IPS-18c (cell line): ENCODE measurements at regions not wholly inside any gene's neighbourhood (a gene's known extent, or its start where the extent isn't known, plus 50 kb on each side); places are given as distances from the start of the nearest gene placed in this dataset.
"Not testable (repeated sequence)": the region's sequence is repeated elsewhere in the genome, so short reads cannot be mapped to it uniquely, and the experiment has no call there.

Experiments
- H3K4me3 ChIP-seq: 2 replicates; pipeline ENCODE4 v1.7.0; 2013; ENCODE audit warnings: low read depth, mild to moderate bottlenecking, low read length, moderate library complexity; ENCODE audit not compliant: insufficient read depth
- H3K9me3 ChIP-seq: one replicate; pipeline ENCODE4 v1.6.1; 2013; ENCODE audit warnings: mild to moderate bottlenecking, low read length, moderate library complexity; ENCODE audit not compliant: control insufficient read depth, insufficient read depth

DNA sequence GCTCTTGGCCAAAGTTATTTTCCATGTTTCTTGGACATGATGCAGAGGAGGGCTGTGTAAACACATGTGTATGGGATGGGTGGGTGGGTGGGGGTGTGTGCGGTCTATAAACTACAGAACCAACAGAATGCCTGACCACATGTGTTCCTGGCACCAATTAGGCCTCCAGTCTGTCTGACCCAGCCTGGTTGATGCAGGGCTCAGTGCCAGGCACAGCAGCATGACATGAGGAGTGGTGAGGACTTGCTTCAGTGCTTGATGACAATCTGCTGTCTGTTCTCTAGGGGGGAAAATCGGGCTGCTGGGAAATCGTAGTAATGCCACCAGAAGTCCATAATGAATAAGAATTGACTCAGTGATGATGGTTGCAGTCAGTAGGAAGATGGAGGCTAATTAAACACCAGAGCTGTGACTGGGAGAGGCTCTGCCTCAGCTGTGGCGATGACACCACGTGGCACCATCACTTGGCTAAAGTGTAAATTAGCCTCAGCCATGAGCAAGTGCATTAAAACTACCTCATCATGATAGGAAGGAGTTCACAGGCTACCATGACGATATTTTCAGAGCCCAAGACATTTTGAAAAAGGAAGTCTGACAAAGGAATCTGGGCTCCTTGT is 260.1 kb upstream of the PODXL start:
- H3K4me3 ChIP-seq, result no peak overlapping the region
- H3K9me3 ChIP-seq, result no peaks in the 10 kb centered on the region

DNA sequence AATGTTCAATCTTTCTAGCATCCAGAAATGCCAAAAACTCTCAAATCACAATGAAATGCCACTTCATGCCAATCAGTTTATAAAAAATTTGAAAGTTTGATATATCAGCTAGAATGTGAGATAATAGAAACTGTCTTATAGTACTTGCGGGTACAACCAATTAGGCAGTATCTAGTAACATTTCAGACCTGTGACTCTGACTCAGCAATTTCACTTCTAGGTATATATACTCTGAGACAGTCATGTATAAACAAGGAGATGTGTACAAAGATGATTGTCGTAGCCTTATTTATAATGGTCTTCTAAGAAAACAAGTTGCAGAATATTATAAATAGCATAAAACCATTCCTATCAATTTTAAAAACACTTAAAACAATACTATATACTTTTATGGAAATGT is 252.3 kb upstream of the PODXL start:
- H3K9me3 ChIP-seq, result no peaks in the 10 kb centered on the region
- no peak overlapping the region for H3K4me3 ChIP-seq

DNA sequence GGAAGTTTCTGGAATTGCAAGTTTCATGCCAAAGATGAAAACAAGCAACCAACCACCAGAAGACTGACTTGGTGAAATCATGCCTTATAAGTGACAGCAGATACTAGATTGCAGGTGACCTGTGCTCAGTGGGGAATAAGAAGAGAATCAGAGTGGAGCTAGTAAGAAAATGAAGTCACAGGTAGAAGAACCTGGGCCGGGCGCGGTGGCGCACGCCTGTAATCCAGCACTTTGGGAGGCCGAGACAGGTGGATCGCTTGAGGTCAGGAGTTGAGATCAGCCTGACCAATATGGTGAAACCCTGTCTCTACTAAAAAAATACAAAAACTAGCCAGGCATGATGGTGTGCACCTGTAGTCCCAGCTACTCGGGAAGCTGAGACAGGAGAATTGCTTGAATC is 251.7 kb upstream of the PODXL start:
- not testable (repeated sequence) for H3K9me3 ChIP-seq, H3K4me3 ChIP-seq

DNA sequence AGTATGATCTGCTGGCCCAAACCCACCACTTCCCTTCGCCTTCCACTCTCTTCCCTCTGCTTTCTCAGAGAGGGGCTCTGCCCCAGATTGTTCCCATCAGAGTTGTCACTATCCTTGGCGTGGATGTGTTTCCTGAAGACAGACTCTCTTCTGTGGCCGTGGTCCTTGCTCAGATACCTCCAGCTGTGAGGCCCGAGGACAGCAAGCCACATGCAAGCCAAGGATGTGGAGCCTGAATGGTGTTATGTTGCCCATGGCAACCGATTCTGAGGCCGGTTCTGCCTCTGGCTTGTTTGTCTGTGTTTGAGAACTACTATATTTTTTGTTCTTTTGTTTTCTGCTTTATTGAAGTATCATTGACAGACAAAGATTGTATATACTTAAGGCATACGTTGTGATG is 247.4 kb upstream of the PODXL start:
- Histone ChIP-seq H3K4me3 (no peak overlapping the region), H3K9me3 (no peaks in the 10 kb centered on the region)

DNA sequence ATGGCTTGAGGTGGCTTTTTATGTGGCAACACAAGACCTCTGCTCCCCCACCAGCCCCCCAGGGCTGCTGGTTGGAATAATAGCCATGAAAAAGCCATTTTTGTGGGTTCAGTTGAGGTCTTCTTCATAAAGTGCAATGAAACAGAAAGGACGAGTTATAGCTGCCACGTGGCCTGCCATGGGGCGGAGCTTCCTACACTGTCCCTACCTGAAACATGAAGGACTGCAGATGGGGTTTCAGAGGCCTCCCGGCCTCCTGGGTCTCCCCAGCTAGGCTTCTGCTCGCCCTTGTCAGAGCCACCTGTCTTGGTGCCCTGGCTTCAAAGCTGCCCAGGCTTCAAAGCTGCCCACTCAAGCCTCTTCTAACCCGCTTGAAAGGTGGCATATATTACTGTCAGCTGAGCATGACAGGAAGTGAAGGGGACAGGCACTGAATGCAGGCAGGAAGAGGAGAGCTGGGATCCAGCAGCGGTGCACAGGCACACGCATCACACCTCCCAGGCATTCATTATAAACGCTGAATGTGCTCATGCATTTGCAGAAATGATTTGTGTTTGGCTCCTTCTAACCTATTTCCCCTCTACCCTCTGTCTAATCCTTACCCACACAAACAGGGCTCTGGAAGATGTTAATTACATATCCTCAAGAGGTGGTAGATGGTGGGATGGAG is 245.9 kb upstream of the PODXL start:
- no peaks in the 10 kb centered on the region for H3K9me3 ChIP-seq
- no peak overlapping the region for H3K4me3 ChIP-seq

DNA sequence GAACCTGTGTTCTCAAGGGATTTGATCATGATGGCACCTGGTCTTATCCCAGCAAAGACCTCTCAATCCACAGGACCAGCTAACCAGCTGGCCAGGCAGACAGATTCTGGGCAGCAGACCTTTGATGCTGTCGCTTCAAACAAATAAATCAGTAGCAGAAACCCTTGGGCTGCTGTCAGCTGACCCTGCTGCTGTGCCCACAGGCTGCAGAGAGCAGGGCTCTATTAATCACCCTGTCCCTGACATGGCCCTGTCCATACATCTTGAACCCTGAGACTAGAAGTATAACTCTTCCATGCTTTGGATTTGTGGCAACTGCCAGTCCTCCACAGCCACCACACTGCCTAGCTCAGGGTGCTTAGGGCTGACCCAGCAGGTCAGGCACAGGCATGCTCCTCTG is 244.1 kb upstream of the PODXL start:
- Histone ChIP-seq H3K9me3 (no peaks in the 10 kb centered on the region), H3K4me3 (no peak overlapping the region)

DNA sequence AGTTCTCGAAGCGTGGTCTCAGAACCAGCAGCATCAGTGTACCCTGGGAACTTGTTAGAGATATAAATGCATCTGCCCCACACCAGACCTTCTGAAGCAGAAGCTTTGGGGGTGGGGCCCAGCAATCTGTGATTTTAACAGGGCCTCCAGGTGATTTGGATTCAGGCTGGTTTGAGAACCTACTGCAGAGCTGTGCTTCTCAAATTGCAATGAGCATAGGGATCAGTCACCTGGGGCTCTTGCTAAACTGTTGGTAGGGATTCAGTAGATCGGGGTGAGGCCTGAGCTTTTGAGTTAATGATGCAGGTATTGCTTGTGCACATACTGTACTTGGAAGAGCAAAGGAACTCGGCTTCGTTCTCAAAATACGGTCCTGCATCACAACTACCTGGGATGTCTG is 243.6 kb upstream of the PODXL start:
- Histone ChIP-seq H3K4me3 (no peak overlapping the region), H3K9me3 (no peaks in the 10 kb centered on the region)

DNA sequence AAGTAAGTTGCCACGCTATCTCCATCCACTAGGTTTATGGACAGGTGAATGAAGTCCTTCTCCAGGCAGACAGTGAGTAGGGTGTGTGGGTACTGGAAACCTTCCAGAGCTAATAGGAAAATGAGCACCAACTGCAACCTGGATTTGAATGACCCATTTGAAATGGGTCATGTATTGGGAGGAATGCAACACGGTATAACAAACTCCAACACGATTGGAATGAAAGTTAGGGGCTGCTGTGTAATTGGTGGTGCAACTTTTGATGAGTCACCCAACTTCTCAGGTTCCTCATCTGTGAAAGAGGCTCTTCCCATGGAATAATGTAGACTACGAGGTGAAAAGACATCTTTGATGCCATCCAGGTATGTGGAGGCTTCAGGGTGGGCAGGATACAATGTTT is 241.4 kb upstream of the PODXL start:
- no peaks in the 10 kb centered on the region for H3K9me3 ChIP-seq
- H3K4me3 ChIP-seq, result no peak overlapping the region

DNA sequence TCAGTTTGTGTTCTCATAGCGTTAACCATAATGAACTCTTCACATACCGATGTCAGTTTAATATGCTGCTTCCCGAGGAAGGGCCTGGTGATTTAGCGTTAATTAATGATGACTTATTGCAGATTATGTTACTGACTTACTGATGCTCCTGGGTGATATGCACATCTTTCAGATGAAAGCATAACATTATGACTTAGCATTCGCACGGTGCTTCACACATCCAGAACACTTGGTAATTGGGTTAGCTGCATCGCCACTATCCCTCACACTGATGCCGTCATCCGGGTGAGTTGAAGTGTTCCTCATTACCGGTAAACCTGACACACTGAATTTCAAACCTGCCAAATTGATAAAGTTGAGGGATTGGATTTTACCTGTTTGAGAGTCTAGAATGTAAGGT is 239.0 kb upstream of the PODXL start:
- Histone ChIP-seq H3K9me3 (peaks cover 4% of the 10 kb centered on the region), H3K4me3 (no peak overlapping the region)

DNA sequence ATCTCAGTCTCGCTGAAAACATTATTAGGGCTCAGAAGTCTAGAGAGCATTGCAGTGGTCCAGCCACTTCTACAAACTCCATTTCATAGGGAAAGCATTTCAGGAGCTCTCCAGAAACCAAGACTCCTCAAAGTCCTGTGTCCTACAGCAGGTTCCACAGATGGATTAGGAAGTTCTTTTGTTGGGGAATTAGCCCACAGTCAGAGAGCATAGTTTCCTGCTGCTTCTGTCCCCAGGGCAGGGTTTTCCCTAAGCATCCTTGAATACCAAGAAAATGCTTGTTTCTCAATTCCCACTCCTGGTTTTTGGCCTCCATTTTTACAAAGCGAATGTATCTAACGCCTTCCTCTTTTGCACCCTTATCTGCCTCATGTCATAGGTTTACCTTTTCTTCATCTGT is 235.9 kb upstream of the PODXL start:
- Histone ChIP-seq H3K4me3 (no peak overlapping the region), H3K9me3 (peaks cover 4% of the 10 kb centered on the region)

DNA sequence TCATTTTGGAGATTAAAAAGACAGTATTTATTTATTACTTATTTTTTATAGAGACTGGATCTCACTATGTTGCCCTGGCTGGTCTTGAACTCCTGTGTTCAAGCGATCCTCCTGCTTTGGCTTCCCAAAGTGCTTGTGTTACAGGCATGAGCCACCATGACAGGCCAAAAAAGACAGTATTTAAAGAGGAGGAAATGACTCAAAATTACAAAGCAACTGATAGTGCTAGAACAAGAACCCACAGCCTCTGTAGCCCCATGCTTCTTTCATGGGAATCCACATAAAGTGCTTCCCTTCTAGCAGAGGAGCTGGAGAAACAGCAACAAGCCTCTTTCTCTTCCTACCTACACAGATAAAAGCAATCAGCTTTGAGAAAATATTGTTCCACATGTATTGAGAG is 230.7 kb upstream of the PODXL start:
- peaks cover 4% of the 10 kb centered on the region for H3K9me3 ChIP-seq
- no peak overlapping the region for H3K4me3 ChIP-seq

DNA sequence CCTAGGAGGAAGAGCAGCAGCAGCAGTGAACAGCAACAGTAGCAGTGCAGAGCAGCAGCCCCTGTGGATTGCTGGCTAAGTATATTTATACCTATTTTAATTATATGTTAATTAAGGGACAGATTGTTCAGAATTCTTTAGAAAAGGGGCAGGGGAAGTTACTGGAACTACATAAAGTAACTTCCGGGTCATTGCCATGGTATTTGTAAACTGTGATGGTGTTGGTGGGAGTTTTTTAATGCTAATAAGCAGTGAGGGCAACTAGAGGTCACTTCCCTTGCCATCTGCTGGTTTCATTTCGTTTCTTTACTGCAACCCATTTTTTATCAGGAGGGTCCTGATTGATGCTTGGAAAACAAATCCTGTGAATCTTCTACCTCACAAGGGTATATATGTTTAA is 229.8 kb upstream of the PODXL start:
- Histone ChIP-seq H3K9me3 (peaks cover 3% of the 10 kb centered on the region), H3K4me3 (no peak overlapping the region)

DNA sequence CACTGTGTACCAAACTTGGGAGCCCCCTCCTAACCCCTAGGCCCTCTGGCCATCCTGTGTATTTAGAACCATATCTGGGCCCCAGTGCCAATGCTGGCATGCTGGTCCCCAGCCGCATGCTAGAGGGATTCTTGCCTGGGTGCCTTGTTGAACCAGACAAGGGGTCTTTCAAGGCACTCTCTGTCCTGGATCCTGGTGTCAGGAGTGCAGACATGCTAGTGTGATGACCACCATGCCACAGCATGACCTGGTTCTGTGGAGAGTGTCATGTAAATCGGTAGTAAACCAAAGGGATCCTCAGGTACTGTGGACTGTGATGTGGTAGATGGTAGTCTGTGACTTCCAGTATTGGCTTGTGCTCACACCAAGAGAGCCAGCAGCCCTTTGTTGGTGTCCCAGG is 222.2 kb upstream of the PODXL start:
- no peaks in the 10 kb centered on the region for H3K9me3 ChIP-seq
- H3K4me3 ChIP-seq, result no peak overlapping the region

DNA sequence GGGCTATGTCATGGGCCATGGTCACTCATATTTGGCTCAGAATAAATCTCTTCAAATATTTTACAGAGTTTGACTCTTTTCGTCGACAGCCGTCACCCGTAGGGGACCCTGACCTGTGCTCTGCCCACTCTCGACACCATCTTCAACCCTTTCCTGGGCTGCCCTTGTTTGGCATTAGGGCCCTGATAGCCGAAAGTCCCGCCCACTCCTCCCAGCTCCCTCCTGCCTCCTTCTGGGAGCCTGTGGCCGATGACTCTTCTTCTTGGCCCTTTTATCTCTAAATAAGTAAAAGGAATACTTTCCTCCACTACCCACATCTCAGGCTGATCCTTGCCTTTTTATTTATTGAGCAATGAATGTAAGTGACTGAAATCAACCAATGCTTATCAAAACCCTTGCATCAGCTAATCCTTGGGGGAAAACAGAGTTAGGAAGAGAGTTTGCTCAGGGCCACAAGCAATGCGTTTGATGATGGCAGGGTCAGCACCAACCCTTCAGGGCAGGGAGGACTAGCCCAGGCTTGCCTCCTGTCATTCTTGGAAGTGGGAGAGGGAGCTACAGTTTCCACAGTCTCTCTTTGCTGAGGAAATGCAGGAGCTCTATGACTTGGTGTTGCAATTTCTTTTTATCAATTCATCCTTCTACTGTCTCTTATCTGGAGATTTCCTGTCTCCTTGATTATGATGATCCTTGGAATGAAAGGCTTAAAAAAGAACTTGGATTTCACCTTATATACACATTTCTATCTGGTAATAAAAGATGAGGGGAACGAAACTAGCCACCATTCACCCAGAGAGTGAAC is 218.2 kb upstream of the PODXL start:
- Histone ChIP-seq H3K9me3 (no peaks in the 10 kb centered on the region), H3K4me3 (no peak overlapping the region)

DNA sequence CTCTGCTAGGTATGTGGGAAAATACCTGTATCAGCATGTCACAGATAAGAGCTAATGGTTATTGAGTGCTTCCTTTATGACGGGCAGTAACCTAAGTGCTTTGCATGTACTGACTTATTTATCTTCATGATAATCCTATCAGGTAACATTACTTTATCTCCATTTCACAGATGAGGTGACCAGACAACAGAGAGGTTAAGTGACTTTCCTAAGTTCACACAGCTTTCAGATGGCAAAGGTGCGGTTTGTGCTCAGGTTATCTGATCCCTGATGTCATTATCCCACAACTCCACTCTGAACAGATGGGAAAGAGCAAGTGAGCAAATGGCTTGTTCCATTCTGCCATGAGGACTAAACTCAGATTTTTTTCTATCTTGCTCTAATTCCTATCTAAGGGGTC is 217.0 kb upstream of the PODXL start:
- Histone ChIP-seq H3K9me3 (no peaks in the 10 kb centered on the region), H3K4me3 (no peak overlapping the region)

DNA sequence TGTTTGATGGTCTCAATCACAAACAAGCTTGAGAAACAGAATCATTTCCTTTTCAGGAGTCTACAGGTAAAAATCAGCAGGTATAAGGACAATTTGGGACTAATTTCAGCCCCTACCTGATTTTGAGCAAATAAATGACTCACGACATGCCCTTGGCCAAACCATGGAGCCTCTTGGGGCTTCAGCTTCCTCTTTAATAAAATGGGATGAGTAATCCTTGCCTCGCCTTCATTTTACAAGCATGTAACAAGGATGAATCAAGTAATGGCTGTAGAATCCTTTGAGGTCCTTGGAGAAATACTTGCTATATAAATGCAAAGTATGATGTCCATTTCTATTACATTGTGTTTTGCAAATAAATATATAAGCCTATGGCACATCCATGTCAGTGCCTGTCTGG is 212.8 kb upstream of the PODXL start:
- Histone ChIP-seq H3K4me3 (no peak overlapping the region), H3K9me3 (no peaks in the 10 kb centered on the region)

DNA sequence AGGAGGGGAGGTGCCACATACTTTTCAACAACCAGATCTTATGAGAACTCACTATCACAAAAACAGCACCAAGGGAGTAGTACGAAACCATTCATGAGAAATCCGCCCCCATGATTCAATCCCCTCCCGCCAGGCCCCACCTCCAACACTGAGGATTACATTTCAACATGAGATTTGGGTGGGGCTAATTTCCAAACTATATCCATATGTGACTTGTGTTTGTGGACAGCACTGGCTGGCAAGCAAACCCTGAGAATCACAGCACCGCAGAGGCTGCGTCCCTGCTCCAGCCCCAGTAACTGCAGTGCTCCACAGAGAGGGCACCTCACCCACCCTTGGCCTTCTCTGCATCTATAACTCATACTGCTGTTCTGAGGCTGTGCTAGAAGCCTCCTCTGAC is 211.2 kb upstream of the PODXL start:
- no peak overlapping the region for H3K4me3 ChIP-seq

DNA sequence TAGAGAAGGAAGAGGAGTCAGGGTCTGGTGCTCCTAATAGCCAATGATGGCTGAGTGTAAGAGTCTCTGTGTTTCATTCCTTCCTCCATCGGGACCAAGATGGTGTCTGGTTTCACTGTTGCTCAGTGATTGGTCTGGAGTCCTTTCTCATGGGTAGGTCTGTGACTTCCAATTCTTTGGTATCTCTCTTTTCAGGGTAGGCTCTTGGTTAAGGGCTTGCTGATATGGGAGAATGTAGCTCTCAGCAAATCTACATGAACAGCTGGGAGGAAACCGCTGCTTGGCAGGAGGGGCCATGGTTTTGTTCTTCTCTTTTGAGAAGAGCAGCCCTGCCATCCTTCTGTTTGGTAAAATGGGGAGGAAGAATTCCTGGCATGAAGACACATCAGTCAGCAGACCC is 209.1 kb upstream of the PODXL start:
- H3K9me3 ChIP-seq, result no peaks in the 10 kb centered on the region
- H3K4me3 ChIP-seq, result no peak overlapping the region

More for the DNA sequence above, 211.2 kb upstream of the PODXL start:
- no peaks in the 10 kb centered on the region for H3K9me3 ChIP-seq
